LHCN-M2 (cell line): ENCODE measurements at regions not wholly inside any gene's neighbourhood (a gene's known extent, or its start where the extent isn't known, plus 50 kb on each side); places are given as distances from the start of the nearest gene placed in this dataset.
A peak's percentile ranks its signal among the peaks of the same experiment; 100 is the strongest.
"Not testable (repeated sequence)": the region's sequence is repeated elsewhere in the genome, so short reads cannot be mapped to it uniquely, and the experiment has no call there.

Experiments
- DNase-seq: peaks from one replicate; pipeline ENCODE4 v3.0.0-alpha.2; 2012; ENCODE audit warnings: low read depth

DNA sequence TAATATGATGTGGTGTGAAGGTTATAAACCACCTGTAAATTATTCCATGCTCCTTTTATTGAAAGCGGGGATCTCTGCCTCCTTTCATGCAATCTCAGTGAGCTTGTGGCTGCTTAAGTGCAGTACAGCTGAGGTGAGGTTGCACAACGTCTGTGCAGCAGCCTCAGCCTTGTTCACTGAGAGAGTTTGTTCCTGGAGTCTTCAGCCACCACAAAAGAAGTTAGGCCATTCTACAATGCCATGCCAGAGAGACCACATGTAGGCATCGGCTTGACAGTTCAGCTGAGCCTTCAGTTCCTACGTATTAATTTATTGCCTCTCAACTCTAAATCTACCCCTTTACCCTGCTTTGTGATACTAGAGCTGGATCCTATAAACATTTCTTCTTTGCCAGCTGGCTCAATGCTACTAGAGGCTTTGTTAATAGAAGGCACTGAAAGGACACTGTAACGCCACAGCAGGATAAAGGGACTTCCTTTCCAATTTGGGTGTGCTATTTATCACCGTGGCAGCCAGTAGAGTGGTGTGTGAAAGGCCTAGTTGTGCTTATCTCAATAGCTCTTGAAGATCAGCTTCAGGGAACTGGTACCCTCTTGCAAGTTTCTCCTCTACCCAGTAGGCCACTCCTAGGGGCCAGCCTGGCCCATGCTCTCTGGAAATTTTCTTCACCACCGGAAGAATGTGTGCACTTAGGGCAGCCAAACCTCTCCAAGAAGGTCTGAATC lies 337.7 kb downstream of the IPO8 start:
- no peak for DNase-seq

DNA sequence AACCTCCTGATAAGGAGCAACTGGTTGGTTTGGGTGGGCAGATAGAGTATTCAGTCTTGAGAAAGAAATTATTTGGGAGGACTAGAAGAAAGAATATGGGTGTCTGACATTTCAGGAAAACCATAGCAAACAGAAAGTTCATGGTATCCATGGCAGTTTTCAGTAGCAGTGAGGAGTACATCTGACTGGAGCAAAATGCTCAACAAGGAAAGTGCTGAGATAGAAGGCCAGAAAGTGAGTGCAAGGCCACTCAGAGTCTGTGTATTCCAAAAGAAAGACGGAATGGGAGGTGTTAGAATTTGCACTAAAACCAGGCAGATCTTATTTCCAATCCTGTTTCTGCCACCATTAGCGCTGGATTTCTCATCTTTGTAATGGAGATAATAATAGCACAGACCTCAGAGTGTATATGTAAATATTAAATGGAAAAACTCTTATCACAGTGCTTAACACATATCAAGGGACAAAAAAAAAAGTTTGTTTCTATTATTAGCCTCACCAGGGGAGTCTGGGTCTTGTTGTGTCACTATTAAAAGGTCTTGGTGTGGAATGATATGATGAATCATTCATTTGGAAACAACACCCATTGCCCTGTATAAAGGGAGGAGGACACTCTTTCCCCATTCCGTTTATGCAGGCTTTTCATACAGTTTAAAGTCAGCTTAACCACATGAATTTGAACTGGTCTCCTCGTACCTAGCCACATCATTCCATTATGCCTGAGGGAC lies 349.8 kb downstream of the IPO8 start:
- peak; percentile 37 for DNase-seq

DNA sequence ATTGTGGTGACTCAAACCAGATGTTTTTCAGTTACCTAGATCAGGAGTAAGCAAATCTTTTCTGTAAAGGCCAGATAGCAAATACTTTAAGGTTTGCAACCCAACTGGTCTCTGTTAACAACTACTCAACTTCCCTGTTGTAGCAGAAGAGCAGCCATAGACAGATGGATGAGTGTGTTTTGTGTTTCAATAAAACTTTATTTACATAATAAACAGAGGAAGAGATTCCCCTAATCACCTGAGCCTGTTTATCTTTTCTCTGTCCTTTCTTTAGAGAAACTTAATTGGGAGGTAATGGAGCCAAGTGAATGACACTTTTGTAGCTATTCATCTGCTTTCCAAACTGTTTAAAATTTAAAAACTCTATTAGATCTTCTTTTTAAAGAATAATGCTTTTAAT lies 365.1 kb downstream of the IPO8 start:
- no peak for DNase-seq

DNA sequence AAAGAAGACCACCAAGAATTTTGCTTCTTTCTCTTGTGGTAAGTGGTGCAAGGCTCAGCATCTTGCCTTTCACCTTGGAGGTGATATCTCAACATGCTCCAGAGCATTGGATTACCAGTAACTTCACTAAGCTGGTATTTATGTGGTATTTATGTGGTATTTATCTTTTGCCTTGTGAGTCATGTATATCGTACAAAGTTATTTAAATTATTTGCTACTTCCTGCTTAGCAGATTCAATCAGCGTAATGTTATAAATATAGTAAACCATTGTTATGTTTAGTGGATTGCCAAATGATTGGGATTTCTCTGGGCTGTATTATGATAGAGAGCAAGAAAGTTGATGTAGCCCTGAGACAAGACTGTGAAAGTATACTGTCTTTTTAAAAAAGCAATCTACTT lies 366.4 kb downstream of the IPO8 start:
- DNase-seq = peak; percentile 19

DNA sequence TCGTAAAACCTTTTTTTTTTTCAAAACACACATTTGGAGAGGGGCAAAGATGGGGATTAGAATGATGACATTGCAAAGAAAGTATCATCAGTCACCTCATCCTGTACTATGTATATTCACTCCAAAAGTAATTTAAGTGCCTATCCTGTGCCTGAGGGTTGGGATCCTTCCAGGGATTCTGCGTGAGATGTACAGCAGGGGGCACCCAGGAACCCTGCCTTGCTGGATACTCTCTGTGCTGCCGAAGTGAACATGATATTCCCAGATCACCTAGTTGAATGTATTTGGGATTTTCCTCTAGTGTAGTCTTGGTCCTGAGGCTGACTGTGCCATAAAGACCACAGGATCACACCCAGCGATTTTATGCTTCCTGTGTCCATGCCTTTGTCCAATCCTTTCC lies 372.7 kb downstream of the IPO8 start:
- no peak for DNase-seq

DNA sequence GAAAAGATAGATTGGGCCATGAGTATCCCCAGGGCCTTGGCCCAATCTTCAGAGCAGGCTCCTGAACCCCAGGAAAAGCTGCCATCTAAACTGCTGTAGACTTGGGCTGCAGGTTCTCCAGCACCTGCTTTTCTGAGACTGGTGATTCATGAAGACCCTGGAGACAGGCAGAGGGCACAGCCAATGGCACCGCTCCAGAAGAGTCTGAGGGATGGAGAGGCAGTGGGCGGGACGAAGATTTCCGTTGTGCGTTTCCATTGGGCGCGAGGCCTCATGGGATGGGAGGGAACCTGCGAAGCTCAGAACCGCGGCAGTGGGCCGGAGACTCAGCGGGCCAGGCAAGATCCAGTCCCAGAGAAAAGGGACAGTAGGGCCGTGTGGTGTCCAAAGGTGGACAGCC lies 375.1 kb downstream of the IPO8 start:
- no peak for DNase-seq

DNA sequence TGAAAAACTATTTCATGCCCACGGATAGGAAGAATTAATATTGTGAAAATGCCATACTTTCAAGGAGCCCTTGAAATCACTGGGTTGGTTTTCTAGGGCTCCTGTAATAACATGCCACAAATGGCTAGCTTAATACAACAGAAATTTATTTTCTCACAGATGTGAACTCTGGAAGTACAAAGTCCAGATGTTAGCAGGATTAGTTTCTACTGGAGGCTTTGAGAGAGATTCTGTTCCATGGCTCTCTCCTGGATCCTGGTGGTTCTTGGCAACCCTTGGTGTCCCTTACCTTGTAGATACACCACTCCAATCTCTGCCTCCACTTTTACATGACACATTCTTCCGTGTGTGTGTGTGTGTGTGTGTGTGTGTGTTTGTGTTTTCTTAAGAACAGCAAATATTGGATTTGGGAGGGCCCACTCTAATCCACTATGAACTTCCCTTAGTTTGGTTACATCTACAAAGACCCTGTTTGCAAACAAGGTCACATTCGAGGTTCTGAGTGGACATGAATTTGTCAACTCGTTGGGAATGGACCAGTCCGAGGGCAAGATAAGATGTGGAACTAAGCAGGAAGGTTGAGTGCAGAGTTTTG lies 381.1 kb downstream of the IPO8 start:
- no peak for DNase-seq

DNA sequence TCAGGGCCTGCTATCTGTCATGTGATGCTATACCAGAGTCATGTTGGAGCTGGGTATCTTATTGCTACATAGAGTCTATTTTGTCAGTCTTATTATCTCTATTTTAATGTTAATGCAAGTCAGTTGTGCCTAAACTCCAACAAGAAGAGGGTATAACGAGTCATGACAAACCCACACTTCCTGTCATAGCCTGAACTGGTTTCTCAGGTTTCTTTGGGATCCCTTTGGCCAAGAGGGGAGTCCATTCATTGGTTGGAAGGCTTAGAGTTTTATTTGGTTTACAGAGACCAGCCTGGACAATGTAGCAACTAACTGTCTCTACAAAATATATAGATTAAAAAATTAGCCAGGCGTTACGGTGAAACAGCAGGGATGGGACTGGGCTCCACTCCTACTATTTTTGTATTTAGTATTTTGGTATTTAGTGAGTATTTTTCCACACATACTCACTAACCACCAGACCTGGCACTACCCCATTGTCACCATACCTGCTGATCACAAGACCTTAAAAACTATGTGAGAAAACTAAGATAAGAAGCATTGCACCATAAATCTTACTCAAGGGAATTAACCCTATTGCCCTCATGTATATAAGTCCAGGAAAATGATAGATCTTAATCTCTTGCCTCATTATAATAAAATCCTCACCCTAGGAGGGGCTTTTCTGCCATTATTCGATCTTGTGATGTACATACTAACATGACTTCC lies 387.5 kb downstream of the IPO8 start:
- DNase-seq = no peak

DNA sequence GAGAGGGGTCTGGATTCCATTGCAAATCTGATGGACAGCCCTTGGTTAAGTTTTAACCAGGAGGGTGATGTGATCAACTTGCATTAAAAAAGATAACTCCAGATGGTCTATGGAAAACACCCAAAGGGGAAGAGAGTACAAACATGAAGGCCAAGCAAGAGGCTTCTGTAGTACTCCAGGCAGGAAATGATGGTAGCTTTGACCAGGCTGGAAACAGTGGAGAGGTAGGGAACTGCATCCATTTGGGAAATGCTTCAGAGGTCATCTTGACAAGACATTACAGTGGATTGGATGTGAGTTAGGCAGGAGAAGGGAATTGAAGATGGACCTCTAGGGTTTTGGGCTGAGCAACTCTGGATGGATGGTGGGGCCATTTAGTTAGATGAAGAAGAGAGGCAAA lies 391.1 kb downstream of the IPO8 start:
- no peak for DNase-seq

DNA sequence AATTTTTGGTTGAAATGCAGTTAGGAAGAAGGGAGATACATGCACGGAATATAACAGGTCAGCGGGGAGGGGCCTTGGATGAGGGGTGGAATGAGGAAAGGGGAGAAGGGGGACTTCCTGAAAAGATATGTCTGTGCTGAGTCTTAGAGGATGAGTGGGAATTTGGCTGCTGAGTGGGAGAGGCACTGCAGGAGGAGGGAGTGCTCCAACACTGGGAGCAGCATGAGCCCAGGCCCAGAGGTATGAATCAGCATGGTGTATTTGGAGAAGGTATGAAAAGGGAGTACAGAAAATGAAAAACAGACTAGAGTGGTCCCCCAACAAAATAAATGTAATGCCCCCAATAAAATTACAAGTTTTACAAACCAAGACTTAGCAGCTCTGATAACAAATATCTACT lies 394.4 kb downstream of the IPO8 start:
- DNase-seq = no peak

DNA sequence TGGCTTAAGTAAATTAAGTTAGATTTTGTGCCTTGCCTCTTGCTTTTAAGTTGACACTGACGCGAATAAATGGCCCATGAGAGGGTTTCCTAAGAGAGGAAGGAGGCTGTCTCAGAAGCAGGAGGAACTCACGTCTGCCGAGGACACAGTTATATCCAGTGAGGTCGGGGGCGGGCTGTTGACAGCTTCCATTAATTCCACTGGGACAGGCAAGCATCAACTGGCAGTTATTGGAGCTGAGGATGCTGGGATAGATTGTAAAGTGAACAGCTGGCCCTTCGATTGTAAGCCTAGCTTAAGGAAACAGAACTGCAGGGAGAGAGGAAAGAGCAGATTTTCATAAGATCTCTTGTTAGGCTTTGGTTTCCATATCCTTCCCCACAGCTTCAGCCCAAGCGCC lies 399.2 kb downstream of the IPO8 start:
- DNase-seq = peak; percentile 34

DNA sequence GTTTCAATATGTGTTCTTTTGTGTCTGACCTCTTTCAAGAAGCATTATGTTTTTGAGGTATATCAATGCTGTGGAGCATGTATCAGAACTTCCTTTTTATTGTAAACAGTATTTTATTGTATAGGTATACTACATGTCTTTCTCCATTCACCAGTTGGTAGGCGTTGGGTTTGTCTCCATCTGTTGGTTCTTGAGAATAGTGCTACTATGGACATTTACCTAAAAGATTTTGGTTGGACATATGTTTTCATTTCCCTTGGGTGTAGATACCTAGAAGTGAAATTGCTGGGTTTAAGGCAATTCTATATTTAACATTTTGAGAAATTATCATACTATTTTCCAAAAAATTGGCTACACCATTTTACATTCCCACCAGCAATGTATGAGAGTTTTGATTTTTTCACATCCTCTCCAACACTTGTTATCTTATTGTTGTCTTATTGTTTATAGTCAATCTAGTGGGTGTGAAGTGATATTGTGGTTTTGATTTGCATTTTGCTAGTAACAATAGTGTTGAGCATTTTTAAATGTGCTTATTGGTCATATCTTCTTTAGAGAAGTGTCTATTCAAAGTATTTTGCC lies 409.2 kb downstream of the IPO8 start:
- DNase-seq = peak; percentile 31

DNA sequence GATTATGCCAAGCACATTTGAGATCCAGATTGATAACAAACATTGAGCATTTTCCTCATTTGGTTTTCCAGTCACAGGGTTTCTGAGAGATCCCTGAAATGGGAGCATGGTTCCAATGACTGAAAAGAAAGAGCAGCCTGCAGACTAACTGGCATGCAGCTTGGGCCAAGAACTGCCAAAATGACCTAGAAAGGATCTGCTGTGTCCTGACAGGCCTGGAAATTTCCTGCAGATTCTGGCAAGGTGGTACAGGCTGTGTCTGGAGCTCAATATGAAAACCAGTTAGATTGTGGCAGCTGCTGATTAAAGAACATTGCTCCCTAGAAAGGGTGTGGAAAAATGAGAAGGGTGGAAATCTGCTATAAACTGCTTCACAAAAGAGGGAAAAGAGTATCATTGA lies 417.3 kb downstream of the IPO8 start:
- DNase-seq = no peak

DNA sequence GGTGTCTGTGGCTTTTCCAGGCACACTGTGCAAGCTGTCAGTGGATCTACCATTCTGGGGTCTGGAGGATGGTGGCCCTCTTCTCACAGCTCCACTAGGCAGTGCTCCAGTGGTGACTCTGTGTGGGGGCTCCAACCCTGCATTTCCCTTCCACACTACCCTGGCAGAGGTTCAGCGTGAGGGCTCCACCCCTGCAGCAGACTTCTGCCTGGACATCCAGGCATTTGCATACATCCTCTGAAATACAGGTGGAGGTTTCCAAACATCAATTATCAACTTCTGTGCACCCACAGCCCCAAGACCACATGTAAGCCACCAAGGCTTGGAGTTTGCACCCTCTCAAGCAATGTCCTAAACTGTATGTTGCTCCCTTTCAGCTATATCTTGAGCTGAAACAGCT lies 423.2 kb downstream of the IPO8 start:
- not testable (repeated sequence) for DNase-seq

DNA sequence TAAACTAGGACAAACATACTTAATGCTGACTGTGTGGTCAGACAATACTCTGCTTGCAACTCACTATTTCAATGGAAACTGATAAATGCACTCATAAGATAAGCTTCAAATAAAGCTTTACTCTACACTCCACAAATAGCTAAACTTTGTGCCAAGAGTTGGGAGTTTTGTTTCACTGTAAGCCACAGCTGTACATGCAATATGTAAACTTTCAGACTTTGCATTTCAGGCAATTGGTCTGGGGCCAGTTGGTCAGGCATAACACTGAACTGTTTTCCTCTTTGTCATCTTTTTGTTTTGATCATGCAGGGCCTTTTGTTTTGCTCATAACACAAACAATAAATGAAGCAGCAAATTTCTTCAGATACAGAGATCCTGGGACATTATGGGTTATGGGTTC lies 426.2 kb downstream of the IPO8 start:
- DNase-seq = no peak

DNA sequence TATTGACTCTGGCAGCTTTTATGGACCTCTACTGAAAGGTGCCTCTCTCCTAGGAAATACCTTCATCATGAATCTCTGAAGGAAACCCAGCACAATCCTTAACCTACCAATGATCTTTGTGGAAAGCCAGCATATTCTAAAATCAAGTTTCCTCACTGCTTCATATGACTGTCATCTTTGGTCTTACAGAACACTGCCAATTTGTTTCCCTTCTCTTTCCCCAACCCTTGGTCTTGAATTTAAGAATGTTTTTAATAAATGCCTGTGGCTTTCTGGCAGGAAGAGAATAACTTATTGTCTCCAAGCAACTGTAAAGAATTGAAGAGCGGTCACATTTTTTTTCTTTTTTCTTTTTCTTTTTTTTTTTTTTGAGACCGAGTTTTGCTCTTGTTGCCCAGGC lies 427.6 kb downstream of the IPO8 start:
- no peak for DNase-seq

DNA sequence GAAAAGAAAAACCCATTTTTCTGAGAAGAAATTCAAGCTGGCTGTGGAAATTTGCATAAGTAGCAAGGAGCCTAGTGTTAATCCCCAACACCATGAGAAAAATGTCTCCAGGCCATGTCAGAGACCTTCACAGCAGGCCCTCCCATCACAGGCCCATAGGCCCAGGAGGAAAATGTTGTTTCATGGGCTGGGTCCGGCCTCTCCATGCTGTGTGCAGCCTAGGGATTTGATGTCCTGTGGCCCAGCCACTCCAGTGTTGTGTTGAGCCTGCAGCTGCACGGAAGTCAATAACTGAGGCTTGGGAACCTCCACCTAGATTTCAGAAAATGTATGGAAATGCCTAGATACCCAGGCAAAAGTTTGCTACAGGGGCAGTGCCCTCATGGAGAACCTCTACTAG lies 432.2 kb downstream of the IPO8 start:
- no peak for DNase-seq

DNA sequence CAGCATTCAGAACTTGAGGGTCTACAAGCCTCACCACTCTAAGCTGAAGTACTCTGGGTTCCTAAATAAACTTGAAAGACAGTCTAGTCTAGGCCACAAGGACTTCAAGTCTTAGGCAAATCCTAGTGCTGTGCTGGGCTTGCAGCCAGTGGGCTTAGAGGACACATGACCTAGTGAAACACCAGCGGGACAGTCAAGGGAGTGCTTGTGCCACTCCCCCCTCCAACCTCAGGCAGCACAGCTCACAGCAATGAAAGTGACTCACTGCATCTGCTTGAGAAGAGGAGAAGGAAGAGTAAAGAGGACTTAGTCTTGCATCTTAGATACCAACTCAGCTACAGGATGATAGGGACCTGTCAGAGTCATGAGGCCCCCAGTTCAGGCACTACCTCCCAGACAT lies 438.1 kb downstream of the IPO8 start:
- no peak for DNase-seq

DNA sequence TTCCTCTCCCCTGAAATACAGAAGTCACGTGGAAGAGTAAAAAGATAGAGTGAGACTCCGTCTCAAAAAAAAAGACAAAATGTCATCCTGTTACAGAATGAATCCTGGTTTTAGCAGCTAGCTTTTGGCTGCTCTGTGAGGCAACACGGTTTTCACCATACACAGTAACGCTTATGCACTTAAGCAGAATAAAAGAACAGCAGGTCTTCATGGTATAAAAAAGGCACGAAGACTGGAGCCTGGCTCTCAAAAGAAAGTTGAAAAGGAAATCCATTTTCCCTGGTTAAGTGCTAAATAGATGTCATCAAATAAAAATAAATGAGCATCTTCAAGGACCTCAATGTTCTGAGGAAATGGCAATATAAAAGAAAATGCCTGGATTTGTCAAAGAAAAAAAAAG lies 444.1 kb downstream of the IPO8 start:
- DNase-seq = no peak

DNA sequence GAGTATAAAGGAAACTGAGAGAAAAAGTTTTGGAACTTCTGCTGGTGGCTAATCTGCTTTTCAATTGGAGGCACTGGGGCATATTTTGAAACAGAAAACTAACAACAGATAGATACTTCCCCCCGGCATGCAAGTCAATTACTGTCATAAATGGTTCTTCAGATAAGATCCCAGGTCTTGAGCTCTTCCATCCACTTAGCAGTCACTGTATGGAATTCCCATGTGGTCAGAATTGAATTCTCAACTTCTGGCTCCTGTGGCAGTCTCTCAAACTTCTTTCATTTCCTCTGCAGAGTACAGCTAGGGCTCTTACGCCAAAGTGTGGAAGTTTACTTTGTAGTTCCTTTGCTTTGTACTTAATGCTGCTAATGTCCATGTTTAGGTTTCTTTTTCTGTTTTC lies 452.2 kb downstream of the IPO8 start:
- no peak for DNase-seq

DNA sequence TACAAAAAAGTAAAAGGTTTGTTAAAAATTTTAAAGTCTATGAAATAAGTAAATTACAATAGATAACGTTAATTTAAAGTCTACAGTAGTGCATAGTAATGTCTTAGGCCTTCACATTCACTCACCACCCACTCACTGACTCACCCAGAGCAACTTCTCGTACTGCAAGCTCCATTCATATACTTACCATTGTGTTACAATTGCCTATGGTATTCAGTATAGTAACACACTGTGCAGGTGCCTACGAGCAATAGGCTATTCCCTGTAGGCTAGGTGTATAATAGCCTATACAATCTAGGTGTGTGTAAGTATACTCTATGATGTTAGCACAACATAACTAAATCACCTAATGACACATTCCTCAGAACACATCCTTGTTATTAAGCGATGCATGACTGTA lies 435.3 kb upstream of the TMTC1 start:
- no peak for DNase-seq

DNA sequence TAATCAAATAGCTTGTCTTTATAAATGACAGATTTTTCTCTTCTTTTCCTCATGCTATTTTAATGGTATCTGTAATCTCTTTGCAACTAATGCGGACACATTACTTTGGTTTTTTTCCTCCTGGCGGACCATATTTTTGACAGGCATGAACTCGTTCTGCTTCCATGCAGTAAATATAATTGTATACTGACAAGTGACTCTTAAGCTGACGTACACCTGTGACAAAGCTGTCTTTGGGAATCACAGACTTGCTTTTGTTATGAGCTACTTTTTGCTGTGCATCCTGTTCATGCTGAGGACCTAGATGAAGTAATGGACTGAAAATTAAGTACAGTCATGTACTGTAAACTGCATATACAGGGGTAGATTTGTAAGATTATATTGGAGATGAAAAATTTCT lies 434.3 kb upstream of the TMTC1 start:
- DNase-seq = no peak
